ENCODE measurements at regions not wholly inside any gene's neighbourhood (a gene's known extent, or its start where the extent isn't known, plus 50 kb on each side); places are given as distances from the start of the nearest gene placed in this dataset.

GRCh38 chr7:379456-380138 lies 89.6 kb downstream of the FOXL3 start:
- ATAC-seq (no peak), DNase-seq (no peak)
- H3K4me3 Mint-ChIP-seq = no peak overlapping the region
- H3K4me1 Mint-ChIP-seq (ENCODE audit: low read depth) = peaks cover 26% of the 10 kb centered on the region
- peaks cover 7% of the 10 kb centered on the region for H3K36me3 Mint-ChIP-seq (ENCODE audit: insufficient read depth)
- H3K9me3 Mint-ChIP-seq = peaks cover 17% of the 10 kb centered on the region
- H3K27me3 Mint-ChIP-seq (ENCODE audit: low read depth) = no peaks in the 10 kb centered on the region

- peaks cover 26% of the 10 kb centered on the region for H3K4me1 Mint-ChIP-seq (ENCODE audit: low read depth)
- H3K36me3 Mint-ChIP-seq (ENCODE audit: insufficient read depth) = peaks cover 7% of the 10 kb centered on the region
- H3K9me3 Mint-ChIP-seq = peaks cover 17% of the 10 kb centered on the region
- DNase-seq (no peak), ATAC-seq (no peak)
- no peaks in the 10 kb centered on the region for H3K27me3 Mint-ChIP-seq (ENCODE audit: low read depth)
- peak overlapping the region; percentile 52 for H3K4me3 Mint-ChIP-seq
Observed at GRCh38 chr7:380139-380485, 90.1 kb downstream of the FOXL3 start.

DNA sequence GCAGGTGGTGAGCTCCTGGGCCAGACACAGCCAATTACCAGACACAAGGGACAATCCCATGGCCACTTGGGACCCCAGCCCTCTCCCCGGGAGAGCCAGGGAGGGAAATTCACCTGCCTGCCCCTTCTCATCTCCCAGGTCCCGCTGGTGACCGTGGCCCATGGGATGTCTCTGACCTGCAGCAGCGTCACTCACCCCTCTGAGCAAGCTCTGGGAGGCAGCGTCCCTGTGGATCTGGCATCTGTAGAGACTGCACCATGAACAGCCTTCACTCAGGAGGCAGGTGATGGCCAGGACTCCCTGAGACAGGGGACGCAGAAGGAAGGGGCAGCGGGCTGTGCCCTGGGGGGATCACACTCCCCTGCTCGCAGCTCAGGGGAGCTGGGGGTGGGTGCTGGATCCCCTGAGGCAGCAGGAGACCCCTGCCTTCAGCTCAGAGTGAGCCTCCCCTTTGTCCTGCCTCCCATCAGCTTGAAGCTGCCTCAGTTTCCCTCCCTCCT lies 90.8 kb downstream of the FOXL3 start:
- H3K9me3 Mint-ChIP-seq = peaks cover 17% of the 10 kb centered on the region
- H3K36me3 Mint-ChIP-seq (ENCODE audit: insufficient read depth) = peaks cover 7% of the 10 kb centered on the region
- H3K4me1 Mint-ChIP-seq (ENCODE audit: low read depth) = peaks cover 26% of the 10 kb centered on the region
- ATAC-seq = no peak
- no peaks in the 10 kb centered on the region for H3K27me3 Mint-ChIP-seq (ENCODE audit: low read depth)
- no peak for DNase-seq
- H3K4me3 Mint-ChIP-seq = no peak overlapping the region

DNA sequence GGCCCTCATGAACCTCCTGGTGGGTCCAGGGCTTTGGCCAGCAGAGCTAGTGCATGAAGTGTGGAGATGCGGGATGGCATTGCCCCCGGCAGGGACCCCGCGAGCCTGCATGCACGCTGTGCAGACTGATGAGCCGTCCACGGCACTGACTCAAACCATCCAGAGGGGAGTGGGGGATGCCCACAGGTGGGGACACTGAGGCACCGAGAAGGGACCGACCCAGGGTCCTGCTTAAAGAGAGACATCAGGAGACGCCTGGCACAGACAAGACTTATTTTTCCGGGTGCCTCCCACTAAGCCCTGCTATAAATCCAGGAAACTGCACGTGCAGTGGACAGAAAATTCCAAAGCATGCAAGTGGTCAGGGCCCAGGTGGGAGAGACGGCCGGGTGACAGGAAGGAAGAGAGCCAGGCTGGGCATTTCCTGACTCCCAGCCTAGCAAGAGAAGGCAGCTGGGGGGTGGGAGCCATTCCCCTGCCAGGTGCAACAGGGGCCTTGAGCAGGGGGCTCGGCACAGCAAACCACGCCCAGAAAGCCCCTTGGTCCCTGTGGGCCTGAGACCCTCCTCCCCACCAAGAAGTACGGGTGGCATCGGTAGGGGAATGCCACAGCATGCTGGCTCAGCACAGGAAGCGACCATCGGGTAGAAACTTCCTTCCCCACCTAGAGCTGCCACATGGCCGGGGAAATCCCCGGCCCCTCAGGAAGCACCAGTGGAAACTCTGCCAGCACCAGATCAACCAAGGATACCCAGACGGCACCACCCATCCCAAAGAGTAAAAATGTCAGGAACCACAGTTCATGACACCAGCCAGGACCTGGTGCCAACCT lies 91.5 kb downstream of the FOXL3 start:
- peak overlapping the region; percentile 37 for H3K4me3 Mint-ChIP-seq
- peaks cover 17% of the 10 kb centered on the region for H3K9me3 Mint-ChIP-seq
- no peaks in the 10 kb centered on the region for H3K27me3 Mint-ChIP-seq (ENCODE audit: low read depth)
- peak; percentile 57 for DNase-seq
- ATAC-seq = peak; percentile 69 to 78
- peaks cover 7% of the 10 kb centered on the region for H3K36me3 Mint-ChIP-seq (ENCODE audit: insufficient read depth)
- peaks cover 26% of the 10 kb centered on the region for H3K4me1 Mint-ChIP-seq (ENCODE audit: low read depth)

DNA sequence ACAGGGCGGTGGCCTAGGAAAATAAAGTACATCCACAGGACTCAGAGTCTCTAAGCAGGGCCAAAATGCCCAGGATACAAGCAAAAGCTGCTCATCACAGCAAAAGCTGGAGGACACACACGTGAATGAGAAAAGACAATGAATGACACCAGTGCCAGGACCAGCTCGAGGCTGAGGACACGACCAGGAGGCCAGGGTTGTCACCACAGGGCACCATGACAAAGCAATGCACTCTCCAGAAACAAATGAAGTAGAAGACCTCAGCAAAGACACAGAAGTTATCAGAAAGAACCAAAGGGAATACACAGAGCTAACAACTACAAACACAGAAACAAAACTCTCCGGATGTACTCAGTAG lies 92.1 kb downstream of the FOXL3 start:
- Mint-ChIP-seq H3K4me1 (ENCODE audit: low read depth) (peaks cover 26% of the 10 kb centered on the region), H3K27me3 (ENCODE audit: low read depth) (no peaks in the 10 kb centered on the region), H3K36me3 (ENCODE audit: insufficient read depth) (peaks cover 7% of the 10 kb centered on the region), H3K9me3 (peaks cover 17% of the 10 kb centered on the region), H3K4me3 (peak overlapping the region; percentile 26)
- no peak for DNase-seq
- ATAC-seq = no peak

GRCh38 chr7:386385-386784 lies 96.4 kb downstream of the FOXL3 start:
- Mint-ChIP-seq H3K9me3 (peaks cover 17% of the 10 kb centered on the region), H3K36me3 (ENCODE audit: insufficient read depth) (peaks cover 7% of the 10 kb centered on the region)
- ATAC-seq = no peak

DNA sequence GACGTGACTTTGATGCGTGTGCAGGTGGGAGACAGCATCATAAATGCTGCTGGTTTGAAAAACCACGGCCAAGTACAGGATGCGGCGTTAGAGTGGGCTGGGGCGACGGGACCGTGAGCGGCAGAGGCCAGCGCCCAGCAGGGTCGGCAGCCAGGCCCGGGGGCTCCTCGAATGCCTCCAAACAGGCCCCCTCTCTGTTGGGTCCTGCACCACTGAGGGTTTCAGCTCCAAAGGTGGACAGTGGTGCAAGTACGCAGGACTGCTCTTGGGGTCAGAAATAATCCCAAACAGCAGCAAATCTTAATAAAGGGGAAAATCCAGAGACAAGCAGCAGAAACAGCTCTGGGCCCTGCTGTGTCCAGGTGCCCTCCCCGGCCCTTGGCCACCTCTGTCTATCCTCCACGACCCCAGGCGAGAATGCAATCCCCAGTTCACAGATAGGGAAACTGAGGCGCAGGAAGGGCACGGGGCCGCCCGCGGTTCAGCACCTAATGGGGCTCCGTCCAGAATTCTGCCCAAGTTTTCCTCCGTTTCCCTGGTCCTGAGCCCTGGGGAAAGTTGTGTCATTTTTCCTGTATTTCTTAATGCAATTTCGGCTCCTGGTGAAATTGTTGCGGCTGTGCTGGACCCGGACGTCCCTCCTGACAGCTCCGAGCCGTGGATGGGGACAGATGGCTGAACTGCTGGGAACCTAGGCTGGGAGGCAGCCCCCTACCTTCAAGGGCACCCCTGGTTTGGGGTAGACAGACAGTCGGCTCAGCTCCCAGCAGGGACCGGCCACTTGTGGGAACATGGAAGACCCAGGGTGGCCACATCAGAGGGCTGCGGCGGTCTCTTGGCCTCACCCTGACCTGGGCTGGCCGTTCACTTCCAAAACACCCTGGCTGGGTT lies 97.4 kb downstream of the FOXL3 start:
- ATAC-seq = no peak
- H3K27me3 Mint-ChIP-seq (ENCODE audit: low read depth) = no peaks in the 10 kb centered on the region
- H3K4me1 Mint-ChIP-seq (ENCODE audit: low read depth) = peaks cover 6% of the 10 kb centered on the region
- DNase-seq = no peak
- H3K4me3 Mint-ChIP-seq = no peak overlapping the region
- peaks cover 17% of the 10 kb centered on the region for H3K9me3 Mint-ChIP-seq
- peaks cover 7% of the 10 kb centered on the region for H3K36me3 Mint-ChIP-seq (ENCODE audit: insufficient read depth)

More at GRCh38 chr7:386385-386784, 96.4 kb downstream of the FOXL3 start:
- no peaks in the 10 kb centered on the region for H3K27me3 Mint-ChIP-seq (ENCODE audit: low read depth)
- peaks cover 16% of the 10 kb centered on the region for H3K4me1 Mint-ChIP-seq (ENCODE audit: low read depth)
- no peak overlapping the region for H3K4me3 Mint-ChIP-seq
- DNase-seq = no peak

DNA sequence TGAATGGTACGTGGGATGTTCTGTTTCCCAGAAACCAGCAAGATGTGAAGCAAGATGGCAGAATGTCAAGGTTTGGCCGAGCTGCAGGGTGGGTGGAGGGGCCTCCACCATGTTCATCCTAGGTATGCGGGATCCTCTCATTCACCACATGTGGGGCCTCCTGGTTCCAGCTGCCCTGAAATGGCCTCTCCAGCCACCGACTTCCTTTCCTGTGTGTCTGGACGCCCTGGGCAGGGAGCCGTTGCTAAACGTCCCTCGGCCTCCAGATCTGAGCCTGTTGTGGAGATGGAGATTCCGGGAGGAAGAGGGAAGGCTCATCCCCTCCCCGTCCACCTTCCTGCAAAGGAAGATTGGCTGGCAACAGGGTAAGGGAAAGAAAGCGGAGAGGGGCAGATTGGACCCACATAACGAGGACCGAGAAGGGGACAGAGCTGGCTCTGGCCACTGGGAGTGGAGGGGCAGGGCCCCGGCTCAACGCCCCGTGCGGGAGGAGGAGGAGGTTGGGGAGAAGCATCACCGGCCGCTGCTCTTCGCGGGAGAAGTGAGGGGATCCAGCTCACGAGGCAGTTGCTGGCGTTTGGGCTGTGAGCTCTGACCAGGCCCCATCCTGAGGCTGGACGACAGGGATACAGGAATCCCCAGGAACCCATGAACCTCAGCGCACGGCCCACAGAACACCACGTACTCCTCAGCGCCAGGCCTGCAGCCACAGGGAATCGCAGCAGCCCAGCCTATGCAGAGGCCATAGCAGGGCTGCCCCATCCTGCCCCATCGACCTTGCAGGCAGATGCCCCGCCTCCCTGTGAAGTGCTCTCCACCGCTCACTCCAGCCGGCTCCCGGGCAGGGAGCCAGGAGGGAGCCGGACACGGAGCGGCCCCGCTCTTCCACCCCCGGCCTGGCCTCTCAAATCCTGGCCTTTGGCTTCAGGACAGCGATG lies 98.3 kb downstream of the FOXL3 start:
- Mint-ChIP-seq H3K9me3 (peaks cover 13% of the 10 kb centered on the region), H3K4me1 (ENCODE audit: low read depth) (no peaks in the 10 kb centered on the region), H3K36me3 (ENCODE audit: insufficient read depth) (peaks cover 7% of the 10 kb centered on the region), H3K4me3 (no peak overlapping the region), H3K27me3 (ENCODE audit: low read depth) (no peaks in the 10 kb centered on the region)
- DNase-seq (no peak), ATAC-seq (no peak)

DNA sequence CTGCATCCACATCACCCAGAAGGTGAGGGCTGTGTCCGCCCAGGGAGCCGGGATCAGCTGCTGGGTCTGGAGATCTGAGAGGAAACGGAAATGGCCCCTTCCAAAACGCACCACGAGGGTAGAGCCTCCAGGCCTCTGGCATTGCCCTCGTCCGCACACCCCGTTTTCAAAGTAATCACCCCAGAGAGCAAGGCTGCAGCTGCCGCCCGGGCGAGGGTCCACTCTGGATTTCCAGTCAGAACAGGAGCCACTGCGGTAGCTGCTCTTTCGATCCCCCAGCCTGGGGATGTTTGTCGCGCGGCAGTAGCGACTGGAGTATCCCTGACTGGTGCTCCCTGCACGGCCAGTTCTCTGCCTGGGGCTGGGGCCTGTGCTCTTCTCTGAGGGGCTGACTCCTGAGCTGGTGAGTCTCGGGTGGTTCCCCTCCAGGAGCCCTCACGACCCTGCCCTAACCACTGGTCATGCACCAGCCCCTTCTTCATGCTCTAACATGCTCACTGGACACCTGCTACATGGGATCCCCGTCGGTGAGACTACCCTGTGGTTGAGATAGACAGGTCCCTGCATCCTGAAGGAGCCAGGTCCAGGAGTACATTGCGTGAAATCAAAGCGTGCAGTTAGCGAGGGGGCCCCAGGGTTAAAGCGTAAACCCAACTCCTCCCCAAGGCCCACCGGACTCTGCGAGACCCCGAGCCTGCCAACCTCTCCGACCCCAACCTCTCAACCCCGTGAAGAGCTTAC lies 99.2 kb downstream of the FOXL3 start:
- Mint-ChIP-seq H3K9me3 (peaks cover 4% of the 10 kb centered on the region), H3K27me3 (ENCODE audit: low read depth) (no peaks in the 10 kb centered on the region), H3K4me3 (no peak overlapping the region), H3K4me1 (ENCODE audit: low read depth) (no peaks in the 10 kb centered on the region), H3K36me3 (ENCODE audit: insufficient read depth) (peaks cover 5% of the 10 kb centered on the region)
- DNase-seq (no peak), ATAC-seq (no peak)

GRCh38 chr7:389911-390601 lies 100.1 kb downstream of the FOXL3 start:
- no peaks in the 10 kb centered on the region for H3K4me1 Mint-ChIP-seq (ENCODE audit: low read depth)
- H3K9me3 Mint-ChIP-seq = peaks cover 5% of the 10 kb centered on the region
- DNase-seq (no peak), ATAC-seq (no peak)
- no peaks in the 10 kb centered on the region for H3K36me3 Mint-ChIP-seq (ENCODE audit: insufficient read depth)
- no peaks in the 10 kb centered on the region for H3K27me3 Mint-ChIP-seq (ENCODE audit: low read depth)
- H3K4me3 Mint-ChIP-seq = no peak overlapping the region

DNA sequence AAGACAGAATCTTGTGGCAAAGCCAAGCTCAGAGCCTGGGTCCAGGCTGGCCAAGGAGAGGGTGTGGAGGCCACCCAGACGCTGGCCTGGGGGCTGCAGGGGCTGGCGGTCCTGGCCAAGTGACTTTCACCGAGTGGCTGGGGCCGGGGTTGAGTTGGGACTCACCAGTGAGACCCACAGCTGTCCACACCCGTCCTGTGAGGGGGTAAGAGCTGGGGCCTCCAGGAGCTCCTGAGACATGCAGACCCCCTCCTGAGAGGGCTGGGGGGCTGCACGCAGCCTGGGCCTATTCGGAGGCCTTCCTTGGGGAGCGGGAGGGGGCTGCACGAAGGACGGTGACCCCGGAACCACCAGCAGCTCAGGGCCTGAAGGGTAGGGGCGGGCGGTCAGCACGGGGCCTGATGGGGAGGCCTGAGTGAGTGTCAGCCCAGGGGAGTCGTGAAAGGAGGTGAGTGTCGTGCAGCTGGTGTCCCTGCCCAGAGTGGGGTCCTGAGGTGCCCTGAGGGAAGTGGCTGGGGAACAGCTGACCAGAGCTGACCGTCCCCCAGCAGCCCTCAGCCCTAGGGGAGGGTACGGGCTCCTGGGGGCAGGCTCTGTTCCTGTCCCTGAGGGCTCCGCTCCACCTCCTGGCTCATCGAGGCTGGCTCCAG lies 100.9 kb downstream of the FOXL3 start:
- DNase-seq (no peak), ATAC-seq (no peak)
- no peaks in the 10 kb centered on the region for H3K36me3 Mint-ChIP-seq (ENCODE audit: insufficient read depth)
- no peak overlapping the region for H3K4me3 Mint-ChIP-seq
- no peaks in the 10 kb centered on the region for H3K27me3 Mint-ChIP-seq (ENCODE audit: low read depth)
- no peaks in the 10 kb centered on the region for H3K4me1 Mint-ChIP-seq (ENCODE audit: low read depth)
- peaks cover 9% of the 10 kb centered on the region for H3K9me3 Mint-ChIP-seq

- H3K4me3 Mint-ChIP-seq = no peak overlapping the region
- H3K9me3 Mint-ChIP-seq = peaks cover 15% of the 10 kb centered on the region
- no peaks in the 10 kb centered on the region for H3K4me1 Mint-ChIP-seq (ENCODE audit: low read depth)
- H3K36me3 Mint-ChIP-seq (ENCODE audit: insufficient read depth) = no peaks in the 10 kb centered on the region
- no peaks in the 10 kb centered on the region for H3K27me3 Mint-ChIP-seq (ENCODE audit: low read depth)
- ATAC-seq = no peak
- DNase-seq = no peak
Observed at GRCh38 chr7:391411-391951, 101.5 kb downstream of the FOXL3 start.
